Gastroesophageal sphincter (tissue), 3 donors: ENCODE measurements at regions not wholly inside any gene's neighbourhood (a gene's known extent, or its start where the extent isn't known, plus 50 kb on each side); places are given as distances from the start of the nearest gene placed in this dataset.

ENCODE experiments used
- EP300 ChIP-seq: sonication (generic); formaldehyde crosslinking; IDR thresholded peaks from one replicate; pipeline ENCODE4 v1.6.1; 2017; ENCODE audit warnings: antibody characterized with exemption, mild to moderate bottlenecking
- POLR2A ChIP-seq, 2 donors: fragments of 450-650 bp; IDR thresholded peaks; one replicate each; pipeline ENCODE4 v1.6.1; 2017; ENCODE audit warnings: antibody characterized with exemption in 2 of 2, mild to moderate bottlenecking in 2 of 2, moderate library complexity in 1 of 2
- TF ChIP-seq, protein P1 (sequence below), 4 experiments: fragments of 200-600 bp in 2 of 4; fragments of 450-650 bp in 2 of 4; sonication (generic) in 1 of 4; IDR thresholded peaks; one replicate each; pipeline ENCODE4 v1.5.1; 2017 to 2019; ENCODE audit warnings: antibody characterized with exemption in 4 of 4, mild to moderate bottlenecking in 2 of 4, moderate library complexity in 2 of 4

DNA sequence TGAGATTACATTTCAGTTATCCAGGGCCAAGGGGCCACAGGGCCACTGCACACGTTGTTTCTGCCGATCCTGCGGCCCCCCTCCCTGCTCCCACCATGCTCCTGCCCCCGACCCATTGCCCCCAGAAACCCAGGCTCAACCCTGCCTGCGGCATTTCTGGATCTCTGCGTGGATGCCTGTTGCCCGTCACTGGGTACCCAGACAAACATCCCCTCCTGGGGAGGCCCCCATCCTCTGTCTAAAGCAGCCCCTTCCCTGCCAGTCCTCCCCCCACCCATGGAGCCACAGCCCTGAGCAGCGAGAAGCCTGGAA, 326.4 kb upstream of the SFSWAP start:
- TF ChIP-seq, protein P1, sequence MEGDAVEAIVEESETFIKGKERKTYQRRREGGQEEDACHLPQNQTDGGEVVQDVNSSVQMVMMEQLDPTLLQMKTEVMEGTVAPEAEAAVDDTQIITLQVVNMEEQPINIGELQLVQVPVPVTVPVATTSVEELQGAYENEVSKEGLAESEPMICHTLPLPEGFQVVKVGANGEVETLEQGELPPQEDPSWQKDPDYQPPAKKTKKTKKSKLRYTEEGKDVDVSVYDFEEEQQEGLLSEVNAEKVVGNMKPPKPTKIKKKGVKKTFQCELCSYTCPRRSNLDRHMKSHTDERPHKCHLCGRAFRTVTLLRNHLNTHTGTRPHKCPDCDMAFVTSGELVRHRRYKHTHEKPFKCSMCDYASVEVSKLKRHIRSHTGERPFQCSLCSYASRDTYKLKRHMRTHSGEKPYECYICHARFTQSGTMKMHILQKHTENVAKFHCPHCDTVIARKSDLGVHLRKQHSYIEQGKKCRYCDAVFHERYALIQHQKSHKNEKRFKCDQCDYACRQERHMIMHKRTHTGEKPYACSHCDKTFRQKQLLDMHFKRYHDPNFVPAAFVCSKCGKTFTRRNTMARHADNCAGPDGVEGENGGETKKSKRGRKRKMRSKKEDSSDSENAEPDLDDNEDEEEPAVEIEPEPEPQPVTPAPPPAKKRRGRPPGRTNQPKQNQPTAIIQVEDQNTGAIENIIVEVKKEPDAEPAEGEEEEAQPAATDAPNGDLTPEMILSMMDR (IDR thresholded peaks at IDR 0.05): no peak
- TF ChIP-seq POLR2A (IDR thresholded peaks at IDR 0.05) (no peak), EP300 (no peak)
